H54 (cell line): ENCODE measurements at regions not wholly inside any gene's neighbourhood (a gene's known extent, or its start where the extent isn't known, plus 50 kb on each side); places are given as distances from the start of the nearest gene placed in this dataset.
A peak's percentile ranks its signal among the peaks of the same experiment; 100 is the strongest.

Source experiments
- DNase-seq: peaks from one replicate; pipeline ENCODE4 v3.0.0; 2011; ENCODE audit warnings: low spot score, mixed read lengths; ENCODE audit not compliant: insufficient read length
- FAIRE-seq: peaks from 3 replicates; lab custom pipeline; 2011; peaks lifted over from hg19 to GRCh38; lab: Jason Lieb, UNC
- POLR2A ChIP-seq: IDR thresholded peaks from 2 replicates; pipeline ENCODE4 v1.6.1; 2011; ENCODE audit warnings: low read depth, mild to moderate bottlenecking, low read length

GRCh38 chr1:37244083-37244480, 209.8 kb upstream of the GRIK3 start:
- TF ChIP-seq POLR2A: no peak
- no peak for FAIRE-seq
- no peak for DNase-seq

- FAIRE-seq (no peak), DNase-seq (no peak)
- no peak for TF ChIP-seq POLR2A
These were observed 210.5 kb upstream of the GRIK3 start for GRCh38 chr1:37244815-37245214.

- no peak for DNase-seq
- no peak for TF ChIP-seq POLR2A
- no peak for FAIRE-seq
These were observed 212.3 kb upstream of the GRIK3 start for GRCh38 chr1:37246631-37247030.

- FAIRE-seq (no peak), DNase-seq (peak; percentile 24)
- no peak for TF ChIP-seq POLR2A
These were observed 216.1 kb upstream of the GRIK3 start for GRCh38 chr1:37250371-37250770.

- FAIRE-seq: no peak
- DNase-seq: no peak
- no peak for TF ChIP-seq POLR2A
These were observed 219.1 kb upstream of the ZC3H12A start for GRCh38 chr1:37255136-37255795.

GRCh38 chr1:37255868-37256267, 218.5 kb upstream of the ZC3H12A start:
- no peak for FAIRE-seq
- DNase-seq: no peak
- TF ChIP-seq POLR2A: no peak

GRCh38 chr1:37257646-37258045, 216.7 kb upstream of the ZC3H12A start:
- DNase-seq (no peak), FAIRE-seq (no peak)
- no peak for TF ChIP-seq POLR2A

- DNase-seq (no peak), FAIRE-seq (no peak)
These were observed 216.3 kb upstream of the ZC3H12A start for GRCh38 chr1:37258068-37258467.

GRCh38 chr1:37259019-37259418, 215.4 kb upstream of the ZC3H12A start:
- DNase-seq: no peak
- no peak for FAIRE-seq
- no peak for TF ChIP-seq POLR2A

More at GRCh38 chr1:37258068-37258467, 216.3 kb upstream of the ZC3H12A start:
- no peak for TF ChIP-seq POLR2A

- FAIRE-seq (no peak), DNase-seq (no peak)
- no peak for TF ChIP-seq POLR2A
These were observed 213.3 kb upstream of the ZC3H12A start for GRCh38 chr1:37261129-37261528.

GRCh38 chr1:37262439-37263170, 211.8 kb upstream of the ZC3H12A start:
- no peak for FAIRE-seq
- DNase-seq: no peak
- no peak for TF ChIP-seq POLR2A

- TF ChIP-seq POLR2A: no peak
- DNase-seq: no peak
- no peak for FAIRE-seq
These were observed 209.2 kb upstream of the ZC3H12A start for GRCh38 chr1:37265156-37265555.

GRCh38 chr1:37265786-37266667, 208.4 kb upstream of the ZC3H12A start:
- no peak for FAIRE-seq
- no peak for TF ChIP-seq POLR2A
- DNase-seq: no peak
